HepG2 (cell line): ENCODE measurements at regions not wholly inside any gene's neighbourhood (a gene's known extent, or its start where the extent isn't known, plus 50 kb on each side); places are given as distances from the start of the nearest gene placed in this dataset.

ENCODE experiments used
- ATAC-seq: fragments of 200-7000 bp; cut with Tn5 transposase; 3 replicates; pipeline ENCODE4 v1.9.1; 2020; ENCODE audit warnings: mild to moderate bottlenecking, moderate library complexity
- BruUV-seq: library from RNA; stranded (reverse); fragments of 400-500 nt; replicated peaks from 2 replicates; lab custom pipeline; 2021; lab: Mats Ljungman, UMichigan
- CTCF ChIA-PET: fragments of 300-600 bp; formaldehyde crosslinking; extraction: SDS; loops from one replicate; lab custom pipeline; 2021; ENCODE audit warnings: low total read pairs, inconsistent platforms, low intra/inter-chr PET ratio; lab: Yijun Ruan, JAX
- POLR2A ChIA-PET: fragments of 350-600 bp; sonication (Branson Sonifier 250); formaldehyde crosslinking; loops from one replicate; lab custom pipeline; 2020; ENCODE audit warnings: antibody characterized with exemption, inconsistent platforms; lab: Yijun Ruan, JAX
- DNase-seq: peaks from one replicate; pipeline ENCODE4 v3.0.0-alpha.2; 2015; ENCODE audit warnings: low spot score
- FAIRE-seq: peaks from 3 replicates; lab custom pipeline; 2011; peaks lifted over from hg19 to GRCh38; lab: Jason Lieb, UNC
- H2AFZ ChIP-seq: one replicate; pipeline ENCODE4 v1.6.1; 2011; ENCODE audit warnings: low read length, inconsistent platforms
- H3K27ac ChIP-seq: fragments of 300-600 bp; 3 replicates; pipeline ENCODE4 v1.8.0; 2011; ENCODE audit warnings: mixed run types, mild to moderate bottlenecking, mixed read lengths, low read length, inconsistent platforms; ENCODE audit not compliant: insufficient read depth; ENCODE audit errors: extremely low read length
- H3K27me3 ChIP-seq, 2 experiments: fragments of 200-600 bp in 1 of 2; 2 replicates in 1 of 2; 3 replicates in 1 of 2; pipeline versions ENCODE4 v1.6.0 to v1.8.0; 2011; ENCODE audit warnings: low read length in 2 of 2, mild to moderate bottlenecking in 2 of 2, moderate library complexity in 2 of 2, inconsistent platforms in 1 of 2; ENCODE audit not compliant: insufficient read depth in 2 of 2, control insufficient read depth in 1 of 2
- H3K36me3 ChIP-seq, 2 experiments: fragments of 200-600 bp in 1 of 2; replicated peaks in 1 of 2; 2 replicates in 1 of 2; 3 replicates in 1 of 2; pipeline versions ENCODE4 v1.5.1 to v1.8.0; 2011; ENCODE audit warnings: low read length in 2 of 2, inconsistent platforms in 1 of 2; ENCODE audit not compliant: insufficient read depth in 2 of 2, control insufficient read depth in 1 of 2
- H3K4me1 ChIP-seq: 2 replicates; pipeline ENCODE4 v1.5.1; 2012; ENCODE audit warnings: low read length, inconsistent platforms; ENCODE audit not compliant: insufficient read depth
- H3K4me2 ChIP-seq: 2 replicates; pipeline ENCODE4 v1.6.0; 2011; ENCODE audit warnings: low read depth, low read length, inconsistent platforms
- H3K4me3 ChIP-seq, 3 experiments: fragments of 200-600 bp in 1 of 3; sonication (generic), shearing (Covaris generic) in 1 of 3; replicated peaks in 1 of 3; 2 replicates each; pipeline ENCODE4 v1.5.1; 2011 to 2016; ENCODE audit warnings: low read length in 3 of 3, inconsistent platforms in 2 of 3, low read depth in 2 of 3, mild to moderate bottlenecking in 2 of 3, control low read depth in 1 of 3, mixed read lengths in 1 of 3; ENCODE audit not compliant: insufficient read depth in 1 of 3
- H3K79me2 ChIP-seq: one replicate; pipeline ENCODE4 v1.6.1; 2011; ENCODE audit warnings: low read length, inconsistent platforms; ENCODE audit not compliant: insufficient read depth
- H3K9ac ChIP-seq: 2 replicates; pipeline ENCODE4 v1.6.0; 2011; ENCODE audit warnings: mild to moderate bottlenecking, low read depth, low read length, inconsistent platforms; ENCODE audit not compliant: insufficient read depth
- H3K9me3 ChIP-seq: 2 replicates; pipeline ENCODE4 v1.5.1; 2012; ENCODE audit warnings: mild to moderate bottlenecking, low read length
- H4K20me1 ChIP-seq: 2 replicates; pipeline ENCODE4 v1.6.0; 2011; ENCODE audit warnings: inconsistent platforms, mild to moderate bottlenecking, low read length, moderate library complexity; ENCODE audit not compliant: insufficient read depth
- HNF4G ChIP-seq, 2 experiments: sonication (generic) in 1 of 2; formaldehyde crosslinking in 1 of 2; IDR thresholded peaks; 2 replicates each; pipeline versions ENCODE4 v1.4.0 to v1.6.1; 2011 to 2020; ENCODE audit warnings: borderline replicate concordance in 2 of 2, low read depth in 2 of 2, mild to moderate bottlenecking in 2 of 2, low read length in 1 of 2, missing genetic modification reagents in 1 of 2, moderate library complexity in 1 of 2
- ZNF567 ChIP-seq: sonication (generic); formaldehyde crosslinking; IDR thresholded peaks from 2 replicates; pipeline ENCODE4 v1.8.1; 2023; ENCODE audit warnings: mild to moderate bottlenecking, missing genetic modification reagents, borderline replicate concordance
- WGBS: methylation state at CpG from one replicate; pipeline ENCODE4 v1.1.6; 2017; ENCODE audit warnings: low lambda C conversion rate; 5-methylcytosine and 5-hydroxymethylcytosine counted together
- in situ Hi-C: cut with HindIII; loops from 2 replicates; pipeline ENCODE4 v1.10.0; 2017; ENCODE audit warnings: low pct_unique_long_range_greater_than_20kb; ENCODE audit not compliant: extremely low pct_ligation_motif_present
- intact Hi-C: fragments of 100-400 bp; cut with micrococcal nuclease; formaldehyde crosslinking; loops from one replicate; pipeline ENCODE4 v1.10.0; 2022; ENCODE audit not compliant: unreplicated experiment
- TF ChIP-seq, protein P1 (sequence below): sonication (generic); formaldehyde crosslinking; IDR thresholded peaks from 2 replicates; pipeline ENCODE4 v1.8.0; 2022; ENCODE audit warnings: missing genetic modification reagents, mild to moderate bottlenecking, moderate library complexity, borderline replicate concordance
- TF ChIP-seq, protein P2 (sequence below): sonication (generic); formaldehyde crosslinking; IDR thresholded peaks from 2 replicates; pipeline ENCODE4 v1.5.1; 2020; ENCODE audit warnings: mild to moderate bottlenecking, missing genetic modification reagents, moderate library complexity
- TF ChIP-seq, protein P3 (sequence below): sonication (generic); formaldehyde crosslinking; IDR thresholded peaks from 2 replicates; pipeline ENCODE4 v1.4.0; 2020; ENCODE audit warnings: missing genetic modification reagents, mild to moderate bottlenecking, borderline replicate concordance

DNA sequence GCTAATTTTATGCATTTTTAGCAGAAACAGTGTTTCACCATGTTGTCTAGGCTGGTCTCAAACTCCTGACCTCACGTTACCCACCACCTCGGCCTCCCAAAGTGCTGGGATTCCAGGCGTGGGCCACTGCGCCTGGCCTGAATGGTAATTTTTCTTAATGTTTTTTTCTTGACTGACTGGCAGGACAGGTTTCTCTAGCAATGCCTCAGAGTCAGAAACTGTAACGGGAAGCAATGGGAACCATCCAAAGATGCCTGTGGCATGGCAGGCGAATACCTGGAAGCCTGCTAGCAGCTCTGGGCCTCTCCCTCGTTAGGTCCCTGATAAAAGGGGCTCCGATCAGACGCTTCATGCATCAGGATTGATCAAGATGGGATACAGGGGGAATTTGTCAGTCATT is 639.2 kb downstream of the NR2F1-AS1 start:
- peak overlapping the region; percentile 28; the same call in 1 of the 2 replicates for H3K9ac ChIP-seq
- no peaks in the 10 kb centered on the region for H4K20me1 ChIP-seq
- H3K79me2 ChIP-seq, result no peaks in the 10 kb centered on the region
- BruUV-seq, result no TSS peak
- no peak for ATAC-seq
- FAIRE-seq, result no peak
- no peak overlapping the region for H2AFZ ChIP-seq
- over 99% methylated on average over 9 of the region's 9 CpGs for WGBS
- intact Hi-C loops, result loop anchor here (10.0 kb wide), 1 partner anchor 303 kb away; no protein-coding TSS in a partner anchor
- peaks cover 65% of the 10 kb centered on the region for H3K4me1 ChIP-seq
- H3K27ac ChIP-seq, result peak overlapping the region; percentile 91
- in situ Hi-C loops, result loop anchor here (10.0 kb wide), 1 partner anchor 303 kb away; no protein-coding TSS in a partner anchor
- ChIA-PET CTCF (no interaction called here), POLR2A (interaction anchor here (1.2 to 1.4 kb wide), 3 partner anchors 28 to 56 kb away, joined by 3 to 5 read pairs (median 3); no protein-coding TSS in a partner anchor)
- no peak for DNase-seq
- no peaks in the 10 kb centered on the region for H3K27me3 ChIP-seq
- no peaks in the 10 kb centered on the region for H3K36me3 ChIP-seq
- TF ChIP-seq, protein P1, sequence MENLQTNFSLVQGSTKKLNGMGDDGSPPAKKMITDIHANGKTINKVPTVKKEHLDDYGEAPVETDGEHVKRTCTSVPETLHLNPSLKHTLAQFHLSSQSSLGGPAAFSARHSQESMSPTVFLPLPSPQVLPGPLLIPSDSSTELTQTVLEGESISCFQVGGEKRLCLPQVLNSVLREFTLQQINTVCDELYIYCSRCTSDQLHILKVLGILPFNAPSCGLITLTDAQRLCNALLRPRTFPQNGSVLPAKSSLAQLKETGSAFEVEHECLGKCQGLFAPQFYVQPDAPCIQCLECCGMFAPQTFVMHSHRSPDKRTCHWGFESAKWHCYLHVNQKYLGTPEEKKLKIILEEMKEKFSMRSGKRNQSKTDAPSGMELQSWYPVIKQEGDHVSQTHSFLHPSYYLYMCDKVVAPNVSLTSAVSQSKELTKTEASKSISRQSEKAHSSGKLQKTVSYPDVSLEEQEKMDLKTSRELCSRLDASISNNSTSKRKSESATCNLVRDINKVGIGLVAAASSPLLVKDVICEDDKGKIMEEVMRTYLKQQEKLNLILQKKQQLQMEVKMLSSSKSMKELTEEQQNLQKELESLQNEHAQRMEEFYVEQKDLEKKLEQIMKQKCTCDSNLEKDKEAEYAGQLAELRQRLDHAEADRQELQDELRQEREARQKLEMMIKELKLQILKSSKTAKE (CRISPR knock-in tag), result no peak
- 0 out of 2 replicates have a peak, but pooled peaks have one; percentile 59 for TF ChIP-seq ZNF567
- TF ChIP-seq, protein P2, sequence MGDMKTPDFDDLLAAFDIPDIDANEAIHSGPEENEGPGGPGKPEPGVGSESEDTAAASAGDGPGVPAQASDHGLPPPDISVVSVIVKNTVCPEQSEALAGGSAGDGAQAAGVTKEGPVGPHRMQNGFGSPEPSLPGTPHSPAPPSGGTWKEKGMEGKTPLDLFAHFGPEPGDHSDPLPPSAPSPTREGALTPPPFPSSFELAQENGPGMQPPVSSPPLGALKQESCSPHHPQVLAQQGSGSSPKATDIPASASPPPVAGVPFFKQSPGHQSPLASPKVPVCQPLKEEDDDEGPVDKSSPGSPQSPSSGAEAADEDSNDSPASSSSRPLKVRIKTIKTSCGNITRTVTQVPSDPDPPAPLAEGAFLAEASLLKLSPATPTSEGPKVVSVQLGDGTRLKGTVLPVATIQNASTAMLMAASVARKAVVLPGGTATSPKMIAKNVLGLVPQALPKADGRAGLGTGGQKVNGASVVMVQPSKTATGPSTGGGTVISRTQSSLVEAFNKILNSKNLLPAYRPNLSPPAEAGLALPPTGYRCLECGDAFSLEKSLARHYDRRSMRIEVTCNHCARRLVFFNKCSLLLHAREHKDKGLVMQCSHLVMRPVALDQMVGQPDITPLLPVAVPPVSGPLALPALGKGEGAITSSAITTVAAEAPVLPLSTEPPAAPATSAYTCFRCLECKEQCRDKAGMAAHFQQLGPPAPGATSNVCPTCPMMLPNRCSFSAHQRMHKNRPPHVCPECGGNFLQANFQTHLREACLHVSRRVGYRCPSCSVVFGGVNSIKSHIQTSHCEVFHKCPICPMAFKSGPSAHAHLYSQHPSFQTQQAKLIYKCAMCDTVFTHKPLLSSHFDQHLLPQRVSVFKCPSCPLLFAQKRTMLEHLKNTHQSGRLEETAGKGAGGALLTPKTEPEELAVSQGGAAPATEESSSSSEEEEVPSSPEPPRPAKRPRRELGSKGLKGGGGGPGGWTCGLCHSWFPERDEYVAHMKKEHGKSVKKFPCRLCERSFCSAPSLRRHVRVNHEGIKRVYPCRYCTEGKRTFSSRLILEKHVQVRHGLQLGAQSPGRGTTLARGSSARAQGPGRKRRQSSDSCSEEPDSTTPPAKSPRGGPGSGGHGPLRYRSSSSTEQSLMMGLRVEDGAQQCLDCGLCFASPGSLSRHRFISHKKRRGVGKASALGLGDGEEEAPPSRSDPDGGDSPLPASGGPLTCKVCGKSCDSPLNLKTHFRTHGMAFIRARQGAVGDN (CRISPR knock-in tag), result peak; percentile 36
- TF ChIP-seq HNF4G (IDR thresholded peaks at IDR 0.05; ENCODE audit: borderline replicate concordance, low read depth, low read length), result no peak
- TF ChIP-seq HNF4G (CRISPR knock-in tag; IDR thresholded peaks at IDR 0.05; ENCODE audit: borderline replicate concordance, low read depth), result 0 out of 2 replicates have a peak, but pooled peaks have one; percentile 46
- TF ChIP-seq, protein P3, sequence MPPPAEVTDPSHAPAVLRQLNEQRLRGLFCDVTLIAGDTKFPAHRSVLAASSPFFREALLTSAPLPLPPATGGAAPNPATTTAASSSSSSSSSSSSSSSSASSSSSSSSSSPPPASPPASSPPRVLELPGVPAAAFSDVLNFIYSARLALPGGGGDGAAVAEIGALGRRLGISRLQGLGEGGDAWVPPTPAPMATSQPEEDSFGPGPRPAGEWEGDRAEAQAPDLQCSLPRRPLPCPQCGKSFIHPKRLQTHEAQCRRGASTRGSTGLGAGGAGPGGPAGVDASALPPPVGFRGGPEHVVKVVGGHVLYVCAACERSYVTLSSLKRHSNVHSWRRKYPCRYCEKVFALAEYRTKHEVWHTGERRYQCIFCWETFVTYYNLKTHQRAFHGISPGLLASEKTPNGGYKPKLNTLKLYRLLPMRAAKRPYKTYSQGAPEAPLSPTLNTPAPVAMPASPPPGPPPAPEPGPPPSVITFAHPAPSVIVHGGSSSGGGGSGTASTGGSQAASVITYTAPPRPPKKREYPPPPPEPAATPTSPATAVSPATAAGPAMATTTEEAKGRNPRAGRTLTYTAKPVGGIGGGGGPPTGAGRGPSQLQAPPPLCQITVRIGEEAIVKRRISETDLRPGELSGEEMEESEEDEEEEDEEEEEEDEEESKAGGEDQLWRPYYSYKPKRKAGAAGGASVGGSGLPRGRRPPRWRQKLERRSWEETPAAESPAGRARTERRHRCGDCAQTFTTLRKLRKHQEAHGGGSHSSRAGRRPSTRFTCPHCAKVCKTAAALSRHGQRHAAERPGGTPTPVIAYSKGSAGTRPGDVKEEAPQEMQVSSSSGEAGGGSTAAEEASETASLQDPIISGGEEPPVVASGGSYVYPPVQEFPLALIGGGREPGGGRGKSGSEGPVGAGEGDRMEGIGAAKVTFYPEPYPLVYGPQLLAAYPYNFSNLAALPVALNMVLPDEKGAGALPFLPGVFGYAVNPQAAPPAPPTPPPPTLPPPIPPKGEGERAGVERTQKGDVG (CRISPR knock-in tag), result 0 out of 2 replicates have a peak, but pooled peaks have one; percentile 22
- H3K4me3 ChIP-seq, result no peak overlapping the region
- no peaks in the 10 kb centered on the region for H3K9me3 ChIP-seq
- no peak overlapping the region; the same call in 1 of the 2 replicates for H3K4me2 ChIP-seq
